HG03139 (cell line): ENCODE measurements at regions not wholly inside any gene's neighbourhood (a gene's known extent, or its start where the extent isn't known, plus 50 kb on each side); places are given as distances from the start of the nearest gene placed in this dataset.

Experiments used
- ATAC-seq: cut with Tn5 transposase; IDR thresholded peaks from one replicate; pipeline ENCODE4 v1.9.1; 2021; ENCODE audit not compliant: unreplicated experiment

- ATAC-seq: no peak
Measured at GRCh38 chr19:23855676-23856075, 59.0 kb upstream of the ZNF726 start.

GRCh38 chr19:23851966-23852365, 62.7 kb upstream of the ZNF726 start:
- no peak for ATAC-seq

- no peak for ATAC-seq
Measured at GRCh38 chr19:23832717-23833327, 74.1 kb upstream of the ZNF681 start.

- ATAC-seq: peak; percentile 92
Measured at GRCh38 chr19:23823952-23824389, 65.3 kb upstream of the ZNF681 start.

- no peak for ATAC-seq
Measured at GRCh38 chr19:23822735-23823134, 64.0 kb upstream of the ZNF681 start.

GRCh38 chr19:23817519-23817918, 58.8 kb upstream of the ZNF681 start:
- no peak for ATAC-seq

GRCh38 chr19:23810496-23810895, 51.8 kb upstream of the ZNF681 start:
- ATAC-seq: no peak
